ENCODE measurements at regions not wholly inside any gene's neighbourhood (a gene's known extent, or its start where the extent isn't known, plus 50 kb on each side); places are given as distances from the start of the nearest gene placed in this dataset.

DNA sequence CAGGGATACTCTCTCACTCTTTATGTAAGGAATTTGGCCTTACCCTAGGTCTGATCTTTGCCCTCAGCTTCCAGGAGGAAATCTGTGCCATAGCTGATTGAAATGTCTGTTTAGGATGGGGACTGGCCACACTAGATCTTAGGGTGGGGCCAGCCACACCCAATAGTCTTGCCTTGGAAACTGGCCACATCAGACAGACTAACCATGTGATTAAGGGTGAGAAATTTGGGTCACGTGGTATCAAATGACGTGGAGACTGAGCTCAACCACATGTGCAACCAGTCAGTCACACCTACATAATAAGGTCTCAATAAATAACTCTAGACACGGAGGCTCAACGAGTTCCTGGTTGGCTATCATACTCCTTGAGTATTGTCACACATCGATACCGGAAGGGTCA lies 113.5 kb downstream of the CNTN3 start:
- no peak for TF ChIP-seq CTCF (IDR thresholded peaks at IDR 0.05)
- TF ChIP-seq POLR2A (IDR thresholded peaks at IDR 0.05): no peak
- TF ChIP-seq EP300 (IDR thresholded peaks at IDR 0.05): no peak

All from tibial nerve (tissue), 4 donors.